OCI-LY7 (cell line): ENCODE measurements at regions not wholly inside any gene's neighbourhood (a gene's known extent, or its start where the extent isn't known, plus 50 kb on each side); places are given as distances from the start of the nearest gene placed in this dataset.

ENCODE experiments used
- CTCF ChIP-seq: fragments of 200-600 bp; sonication (generic); conservative IDR thresholded peaks from 2 replicates; pipeline ENCODE4 v1.5.1; 2014; ENCODE audit warnings: mild to moderate bottlenecking, antibody characterized with exemption, low read length, moderate library complexity, mixed read lengths
- EZH2phosphoT487 ChIP-seq: fragments of 200-600 bp; sonication (generic); IDR thresholded peaks from 2 replicates; pipeline ENCODE4 v1.6.1; 2018; ENCODE audit warnings: low read depth, borderline replicate concordance, mild to moderate bottlenecking, mixed run types, antibody characterized with exemption, low read length, moderate library complexity, mixed read lengths

- TF ChIP-seq CTCF = no peak
- no peak for TF ChIP-seq EZH2phosphoT487
These were observed 292.1 kb upstream of the ANKRD50 start for GRCh38 chr4:125004676-125005075.
